Endothelial cell of umbilical vein (primary cell): ENCODE measurements at regions not wholly inside any gene's neighbourhood (a gene's known extent, or its start where the extent isn't known, plus 50 kb on each side); places are given as distances from the start of the nearest gene placed in this dataset.

ENCODE experiments used
- CTCF ChIP-seq, 2 donors: IDR thresholded peaks; 1 replicate in 1 of 2; 2 replicates in 1 of 2; pipeline ENCODE4 v1.5.1; 2011; ENCODE audit warnings: low read length in 2 of 2, mild to moderate bottlenecking in 2 of 2, moderate library complexity in 2 of 2, control low read depth in 1 of 2, inconsistent platforms in 1 of 2, low read depth in 1 of 2; ENCODE audit not compliant: insufficient read depth in 1 of 2; ENCODE audit errors: extremely low read depth in 1 of 2
- EZH2 ChIP-seq: IDR thresholded peaks from 2 replicates; pipeline ENCODE4 v1.6.1; 2012; ENCODE audit warnings: borderline replicate concordance, low read depth, mild to moderate bottlenecking, moderate library complexity, low read length, inconsistent platforms; ENCODE audit not compliant: severe bottlenecking
- JUN ChIP-seq: IDR thresholded peaks from 2 replicates; pipeline ENCODE4 v1.6.1; 2011; ENCODE audit warnings: borderline replicate concordance, low read depth; ENCODE audit not compliant: insufficient read length, insufficient read depth
- MAX ChIP-seq: IDR thresholded peaks from 2 replicates; pipeline ENCODE4 v1.6.1; 2011; ENCODE audit not compliant: insufficient read depth, insufficient read length
- POLR2A ChIP-seq: IDR thresholded peaks from 2 replicates; pipeline ENCODE4 v1.6.1; 2012; ENCODE audit warnings: low read depth, mild to moderate bottlenecking, control low read depth, low read length
- POLR2AphosphoS5 ChIP-seq: IDR thresholded peaks from 2 replicates; pipeline ENCODE4 v1.6.1; 2012; ENCODE audit warnings: low read depth, mild to moderate bottlenecking, control low read depth, low read length, moderate library complexity; ENCODE audit not compliant: insufficient read depth

- no peak for TF ChIP-seq CTCF (IDR thresholded peaks at IDR 0.05; ENCODE audit: extremely low read depth in 1 of 2, insufficient read depth in 1 of 2, low read depth in 1 of 2, low read length in 2 of 2)
- no peak for TF ChIP-seq POLR2A
- TF ChIP-seq MAX = no peak
- no peak for TF ChIP-seq EZH2
- no peak for TF ChIP-seq JUN
- no peak for TF ChIP-seq POLR2AphosphoS5
Observed at GRCh38 chr18:77984833-77985232, 735.2 kb downstream of the GALR1 start.
